K562 (cell line): ENCODE measurements at regions not wholly inside any gene's neighbourhood (a gene's known extent, or its start where the extent isn't known, plus 50 kb on each side); places are given as distances from the start of the nearest gene placed in this dataset.

Source experiments
- HDAC1 ChIP-seq, 2 experiments: fragments of 450-650 bp; IDR thresholded peaks; 2 replicates each; pipeline ENCODE4 v1.6.1; 2016 to 2017; ENCODE audit warnings: inconsistent platforms in 1 of 2, mild to moderate bottlenecking in 1 of 2, moderate library complexity in 1 of 2
- KLF6 ChIP-seq: fragments of 250-450 bp; sonication (Bioruptor Pico); IDR thresholded peaks from 2 replicates; pipeline ENCODE4 v1.4.0; 2020; ENCODE audit warnings: mild to moderate bottlenecking, moderate library complexity, borderline replicate concordance
- MEF2D ChIP-seq: conservative IDR thresholded peaks from 2 replicates; pipeline ENCODE4 v1.6.1; 2016; ENCODE audit warnings: low read depth, missing genetic modification characterization, missing compliant biosample characterization
- PHB ChIP-seq: fragments of 250-450 bp; sonication (Bioruptor Pico); IDR thresholded peaks from 2 replicates; pipeline ENCODE4 v1.5.0; 2021
- ZNF41 ChIP-seq: fragments of 250-450 bp; sonication (Bioruptor Pico); conservative IDR thresholded peaks from 2 replicates; pipeline ENCODE4 v1.4.0; 2020; ENCODE audit warnings: mild to moderate bottlenecking
- ZNF785 ChIP-seq: fragments of 250-450 bp; sonication (Bioruptor Pico); IDR thresholded peaks from 2 replicates; pipeline ENCODE4 v1.4.0; 2020; ENCODE audit warnings: mild to moderate bottlenecking
- TF ChIP-seq, protein P1 (sequence below), 2 experiments: fragments of 450-650 bp in 1 of 2; sonication (generic) in 1 of 2; formaldehyde crosslinking in 1 of 2; IDR thresholded peaks; 2 replicates each; pipeline versions ENCODE4 v1.7.1 to v1.9.0; 2016 to 2022; ENCODE audit warnings: inconsistent platforms in 1 of 2, mild to moderate bottlenecking in 1 of 2, missing genetic modification reagents in 1 of 2
- TF ChIP-seq, protein P2 (sequence below): IDR thresholded peaks from 2 replicates; pipeline ENCODE4 v1.6.1; 2014; ENCODE audit warnings: antibody characterized with exemption
- TF ChIP-seq, protein P3 (sequence below), 2 experiments: IDR thresholded peaks; 2 replicates each; pipeline ENCODE4 v1.6.1; 2012; ENCODE audit warnings: improper control_type of control experiment in 2 of 2, low read depth in 2 of 2, low read length in 2 of 2, borderline replicate concordance in 1 of 2

DNA sequence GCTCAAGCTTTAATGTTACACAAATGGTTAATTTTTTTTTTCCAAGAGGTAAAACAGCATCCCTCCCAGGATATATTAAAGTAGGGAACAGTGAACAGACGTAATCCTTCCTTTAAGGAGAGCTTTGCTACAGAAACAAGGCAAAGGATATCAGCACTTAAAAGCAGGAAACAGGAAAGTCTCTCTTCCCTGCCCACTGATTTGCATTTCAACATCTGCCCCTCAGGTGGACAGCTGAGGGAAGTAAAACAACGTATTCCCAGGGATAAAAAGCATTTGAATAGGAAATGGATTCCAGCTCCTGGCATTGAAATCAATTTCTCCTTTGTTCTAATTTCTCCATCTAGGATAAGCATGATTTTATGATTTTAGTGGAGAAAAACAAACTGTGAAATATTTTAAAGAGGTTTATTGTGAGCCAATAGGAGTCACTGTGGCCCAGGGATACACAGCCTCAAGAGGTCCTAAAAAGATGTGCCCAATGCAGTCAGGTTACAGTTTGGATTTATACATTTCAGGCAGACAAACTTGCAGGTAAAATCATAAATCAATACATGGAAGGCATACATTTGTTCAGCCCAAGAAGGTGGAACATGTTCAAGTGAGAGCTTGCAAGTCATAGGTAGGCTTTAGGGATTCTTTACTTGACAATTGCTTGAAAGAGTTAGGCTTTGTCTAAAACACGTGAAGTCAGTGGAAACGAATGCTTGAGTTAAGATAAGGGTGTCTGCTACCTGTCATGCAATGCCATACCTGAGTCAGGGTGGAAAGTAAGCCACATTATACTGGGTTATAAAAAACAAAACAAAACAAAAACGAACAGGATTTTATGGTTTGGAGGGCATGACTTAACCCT lies 286.2 kb upstream of the VWC2 start (continued):
- TF ChIP-seq, protein P1, sequence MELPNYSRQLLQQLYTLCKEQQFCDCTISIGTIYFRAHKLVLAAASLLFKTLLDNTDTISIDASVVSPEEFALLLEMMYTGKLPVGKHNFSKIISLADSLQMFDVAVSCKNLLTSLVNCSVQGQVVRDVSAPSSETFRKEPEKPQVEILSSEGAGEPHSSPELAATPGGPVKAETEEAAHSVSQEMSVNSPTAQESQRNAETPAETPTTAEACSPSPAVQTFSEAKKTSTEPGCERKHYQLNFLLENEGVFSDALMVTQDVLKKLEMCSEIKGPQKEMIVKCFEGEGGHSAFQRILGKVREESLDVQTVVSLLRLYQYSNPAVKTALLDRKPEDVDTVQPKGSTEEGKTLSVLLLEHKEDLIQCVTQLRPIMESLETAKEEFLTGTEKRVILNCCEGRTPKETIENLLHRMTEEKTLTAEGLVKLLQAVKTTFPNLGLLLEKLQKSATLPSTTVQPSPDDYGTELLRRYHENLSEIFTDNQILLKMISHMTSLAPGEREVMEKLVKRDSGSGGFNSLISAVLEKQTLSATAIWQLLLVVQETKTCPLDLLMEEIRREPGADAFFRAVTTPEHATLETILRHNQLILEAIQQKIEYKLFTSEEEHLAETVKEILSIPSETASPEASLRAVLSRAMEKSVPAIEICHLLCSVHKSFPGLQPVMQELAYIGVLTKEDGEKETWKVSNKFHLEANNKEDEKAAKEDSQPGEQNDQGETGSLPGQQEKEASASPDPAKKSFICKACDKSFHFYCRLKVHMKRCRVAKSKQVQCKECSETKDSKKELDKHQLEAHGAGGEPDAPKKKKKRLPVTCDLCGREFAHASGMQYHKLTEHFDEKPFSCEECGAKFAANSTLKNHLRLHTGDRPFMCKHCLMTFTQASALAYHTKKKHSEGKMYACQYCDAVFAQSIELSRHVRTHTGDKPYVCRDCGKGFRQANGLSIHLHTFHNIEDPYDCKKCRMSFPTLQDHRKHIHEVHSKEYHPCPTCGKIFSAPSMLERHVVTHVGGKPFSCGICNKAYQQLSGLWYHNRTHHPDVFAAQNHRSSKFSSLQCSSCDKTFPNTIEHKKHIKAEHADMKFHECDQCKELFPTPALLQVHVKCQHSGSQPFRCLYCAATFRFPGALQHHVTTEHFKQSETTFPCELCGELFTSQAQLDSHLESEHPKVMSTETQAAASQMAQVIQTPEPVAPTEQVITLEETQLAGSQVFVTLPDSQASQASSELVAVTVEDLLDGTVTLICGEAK (IDR thresholded peaks at IDR 0.05), result no peak
- TF ChIP-seq, protein P1 (CRISPR knock-in tag; IDR thresholded peaks at IDR 0.05), result no peak
- TF ChIP-seq MEF2D (tag) (no peak), PHB (CRISPR knock-in tag) (no peak), ZNF785 (CRISPR knock-in tag) (no peak), ZNF41 (CRISPR knock-in tag) (no peak), KLF6 (no peak), HDAC1 (IDR thresholded peaks at IDR 0.05) (no peak)
- TF ChIP-seq, protein P2, sequence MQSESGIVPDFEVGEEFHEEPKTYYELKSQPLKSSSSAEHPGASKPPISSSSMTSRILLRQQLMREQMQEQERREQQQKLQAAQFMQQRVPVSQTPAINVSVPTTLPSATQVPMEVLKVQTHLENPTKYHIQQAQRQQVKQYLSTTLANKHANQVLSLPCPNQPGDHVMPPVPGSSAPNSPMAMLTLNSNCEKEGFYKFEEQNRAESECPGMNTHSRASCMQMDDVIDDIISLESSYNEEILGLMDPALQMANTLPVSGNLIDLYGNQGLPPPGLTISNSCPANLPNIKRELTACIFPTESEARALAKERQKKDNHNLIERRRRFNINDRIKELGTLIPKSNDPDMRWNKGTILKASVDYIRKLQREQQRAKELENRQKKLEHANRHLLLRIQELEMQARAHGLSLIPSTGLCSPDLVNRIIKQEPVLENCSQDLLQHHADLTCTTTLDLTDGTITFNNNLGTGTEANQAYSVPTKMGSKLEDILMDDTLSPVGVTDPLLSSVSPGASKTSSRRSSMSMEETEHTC, result no peak
- TF ChIP-seq, protein P3, sequence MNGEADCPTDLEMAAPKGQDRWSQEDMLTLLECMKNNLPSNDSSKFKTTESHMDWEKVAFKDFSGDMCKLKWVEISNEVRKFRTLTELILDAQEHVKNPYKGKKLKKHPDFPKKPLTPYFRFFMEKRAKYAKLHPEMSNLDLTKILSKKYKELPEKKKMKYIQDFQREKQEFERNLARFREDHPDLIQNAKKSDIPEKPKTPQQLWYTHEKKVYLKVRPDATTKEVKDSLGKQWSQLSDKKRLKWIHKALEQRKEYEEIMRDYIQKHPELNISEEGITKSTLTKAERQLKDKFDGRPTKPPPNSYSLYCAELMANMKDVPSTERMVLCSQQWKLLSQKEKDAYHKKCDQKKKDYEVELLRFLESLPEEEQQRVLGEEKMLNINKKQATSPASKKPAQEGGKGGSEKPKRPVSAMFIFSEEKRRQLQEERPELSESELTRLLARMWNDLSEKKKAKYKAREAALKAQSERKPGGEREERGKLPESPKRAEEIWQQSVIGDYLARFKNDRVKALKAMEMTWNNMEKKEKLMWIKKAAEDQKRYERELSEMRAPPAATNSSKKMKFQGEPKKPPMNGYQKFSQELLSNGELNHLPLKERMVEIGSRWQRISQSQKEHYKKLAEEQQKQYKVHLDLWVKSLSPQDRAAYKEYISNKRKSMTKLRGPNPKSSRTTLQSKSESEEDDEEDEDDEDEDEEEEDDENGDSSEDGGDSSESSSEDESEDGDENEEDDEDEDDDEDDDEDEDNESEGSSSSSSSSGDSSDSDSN (IDR thresholded peaks at IDR 0.05; ENCODE audit: borderline replicate concordance in 1 of 2, low read depth in 2 of 2, low read length in 2 of 2), result no peak
